Heart left ventricle (tissue), 13 donors: ENCODE measurements at regions not wholly inside any gene's neighbourhood (a gene's known extent, or its start where the extent isn't known, plus 50 kb on each side); places are given as distances from the start of the nearest gene placed in this dataset.

Experiments
- CTCF ChIP-seq, 12 donors: fragments of 200-600 bp; sonication (generic) in 4 of 12; IDR thresholded peaks; one replicate each; pipeline versions ENCODE4 v1.5.0 to v1.8.0; 2018 to 2022; ENCODE audit warnings: antibody characterized with exemption in 12 of 12, mild to moderate bottlenecking in 5 of 12
- POLR2A ChIP-seq, 2 donors: fragments of 450-650 bp; IDR thresholded peaks; one replicate each; pipeline ENCODE4 v1.6.1; 2017; ENCODE audit warnings: antibody characterized with exemption in 2 of 2, mild to moderate bottlenecking in 2 of 2, moderate library complexity in 2 of 2
- donor health status: ischemic (EF 13 %, LVEDD 7.1; RV severe dilation, severe dysfunction).
- donor health status: DM: no; HTN: yes; CAD: no.
- donor health status: DM: no; HTN: no; CAD: no.
- donor health status: ischemic (EF 25% LVEDD 6.9; RV normal size, moderate dysfunction).
- donor health status: ischemic (EF 25% LVEDD 5.7; RV mildly dilated, moderate dysfunction).
- donor health status: ischemic (EF 35%, LVEDD 5.7; RV mildly dilated, moderate dysfunction).
- donor health status: nonischemic (EF 11% LVEDD 7.7; RV severe dilation, severe dysfunction).
- donor health status: DM: yes; HTN: yes; CAD: no.
- donor health status: PGD.
- donor health status: ischemic (EF 29% LVEDD 5.4; RV normal size, mild dysfunction).
- donor health status: nonischemic (EF 23%, LVEDD 6.1; RV moderate dilation, normal function).

DNA sequence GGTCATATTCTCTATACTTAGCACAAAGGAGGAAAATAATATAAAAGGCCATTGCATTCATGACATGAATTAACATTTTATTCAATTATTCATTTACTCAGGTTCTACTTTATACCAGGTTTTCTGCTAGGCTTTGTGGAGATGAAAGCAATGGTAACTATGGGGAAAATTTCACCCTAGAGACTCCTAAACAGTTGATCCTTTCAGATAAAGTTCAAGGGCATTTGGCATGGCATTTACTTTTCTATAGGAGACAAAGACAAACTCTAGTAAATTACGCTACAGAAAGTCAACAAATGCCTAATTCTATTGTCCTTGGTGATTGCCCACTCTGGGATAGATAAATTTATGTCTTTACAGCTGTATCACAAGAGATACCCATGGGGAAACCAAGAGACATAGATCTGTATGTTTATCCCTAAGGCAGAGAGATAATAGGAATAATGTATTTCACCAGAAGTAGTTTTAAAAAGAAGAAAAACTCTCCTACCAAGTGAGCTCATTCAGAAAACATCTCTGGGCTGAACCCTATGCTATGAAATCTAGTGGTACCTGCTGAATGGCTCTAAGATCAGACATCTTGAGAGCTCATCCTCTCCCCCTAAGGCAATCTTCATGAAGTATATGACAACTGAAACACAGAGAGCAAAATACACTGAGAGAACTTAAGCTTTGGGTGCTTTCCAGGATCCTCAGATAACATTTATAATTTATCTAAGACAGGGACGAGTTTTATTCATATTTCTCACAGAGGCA lies 316.7 kb downstream of the ANTXR2 start:
- TF ChIP-seq CTCF (IDR thresholded peaks at IDR 0.05) (no peak), POLR2A (IDR thresholded peaks at IDR 0.05) (no peak)
